Inflammatory macrophage treated with lipopolysaccharide for 4 hours (primary cell): ENCODE measurements at regions not wholly inside any gene's neighbourhood (a gene's known extent, or its start where the extent isn't known, plus 50 kb on each side); places are given as distances from the start of the nearest gene placed in this dataset.

Experiments
- DNase-seq: peaks from one replicate; pipeline ENCODE4 v3.0.0-alpha.2; 2020

DNA sequence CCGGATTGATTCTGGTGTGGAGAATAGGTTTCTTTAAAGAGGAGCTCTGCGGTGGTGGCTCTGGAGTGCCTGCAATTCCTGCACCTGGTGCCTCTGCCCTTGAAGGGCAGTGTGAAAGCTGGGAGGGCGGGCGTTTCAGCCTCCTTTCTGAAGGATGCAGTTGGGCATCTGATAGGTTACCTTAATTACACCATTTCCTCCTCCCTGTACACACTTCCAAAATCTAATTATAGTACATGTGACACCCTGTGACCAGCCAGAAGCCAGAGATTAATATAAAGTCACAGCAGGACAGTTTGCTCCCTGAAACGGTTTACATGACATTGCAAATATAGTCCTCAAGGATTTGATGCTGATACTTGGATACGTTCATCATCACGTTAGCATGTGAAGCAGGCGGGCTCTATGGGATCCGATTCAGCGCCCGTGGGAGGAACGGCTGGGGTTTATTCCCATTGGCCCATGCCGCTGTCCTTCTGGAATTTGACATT, 548.2 kb downstream of the QKI start:
- DNase-seq, result no peak

GRCh38 chr6:163960128-163960527, 545.6 kb downstream of the QKI start:
- no peak for DNase-seq

- DNase-seq, result no peak
Measured at GRCh38 chr6:163958646-163959045, 544.1 kb downstream of the QKI start.

DNA sequence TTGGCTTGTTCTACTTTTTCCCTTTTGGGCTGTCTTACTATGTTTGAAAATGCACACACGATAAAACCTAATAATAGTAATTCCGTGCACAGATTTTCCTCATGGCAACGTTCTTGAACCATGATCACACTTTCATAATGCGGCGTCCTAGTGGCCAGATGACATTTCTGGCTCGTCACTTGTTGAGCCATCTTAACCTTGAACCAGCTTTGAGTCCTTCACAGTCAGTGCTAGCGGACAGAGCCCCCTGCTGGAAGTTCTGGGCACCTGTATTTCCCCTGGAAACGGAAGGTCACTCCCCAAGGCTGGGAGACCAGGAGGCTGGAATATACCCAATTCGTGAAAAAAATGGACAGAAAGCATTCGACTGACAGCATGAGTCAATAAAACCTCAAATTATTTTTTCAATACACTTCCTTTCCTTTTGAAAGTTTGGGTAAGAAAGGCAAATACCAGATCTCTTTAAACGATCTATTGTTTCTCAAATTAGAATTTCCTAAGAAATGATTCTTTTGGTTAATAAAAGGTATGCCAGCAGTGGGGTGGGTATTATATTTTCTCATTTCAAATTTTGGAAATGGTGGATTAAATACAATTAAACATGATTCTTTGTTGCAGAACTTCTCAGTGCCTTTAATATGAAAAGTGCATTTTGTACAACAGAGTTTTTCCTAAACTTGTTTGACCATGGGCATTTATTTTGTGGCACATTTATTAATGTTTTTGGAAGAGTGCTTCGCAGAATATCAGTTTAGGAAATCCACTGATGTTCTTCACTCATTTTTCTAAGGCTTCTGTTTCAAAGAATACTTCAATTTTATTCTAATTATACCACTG, 542.3 kb downstream of the QKI start:
- peak; percentile 85 for DNase-seq

DNA sequence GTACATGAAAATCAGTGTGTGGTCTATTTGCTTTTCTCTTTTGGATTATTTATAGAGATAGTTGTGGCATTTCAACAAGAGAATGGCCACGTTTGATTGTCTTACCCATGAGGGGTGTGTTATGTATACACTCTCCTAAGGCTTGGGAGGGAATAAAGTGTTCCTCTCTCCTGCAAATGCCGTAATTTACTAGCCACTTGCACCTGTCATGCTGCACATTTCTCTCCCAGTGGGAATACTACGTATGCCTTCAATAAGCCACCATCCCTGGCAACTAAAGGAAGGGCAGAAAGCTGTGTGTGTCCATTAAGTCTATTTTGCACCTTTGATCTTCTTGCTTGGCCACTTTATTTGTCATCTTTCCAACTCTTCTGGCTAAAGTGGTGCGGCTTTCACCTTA, 541.2 kb downstream of the QKI start:
- DNase-seq, result no peak

- no peak for DNase-seq
Measured at GRCh38 chr6:163955096-163955495, 540.6 kb downstream of the QKI start.

GRCh38 chr6:163954088-163954775, 539.7 kb downstream of the QKI start:
- DNase-seq, result no peak

GRCh38 chr6:163952005-163952404, 537.5 kb downstream of the QKI start:
- DNase-seq, result no peak

DNA sequence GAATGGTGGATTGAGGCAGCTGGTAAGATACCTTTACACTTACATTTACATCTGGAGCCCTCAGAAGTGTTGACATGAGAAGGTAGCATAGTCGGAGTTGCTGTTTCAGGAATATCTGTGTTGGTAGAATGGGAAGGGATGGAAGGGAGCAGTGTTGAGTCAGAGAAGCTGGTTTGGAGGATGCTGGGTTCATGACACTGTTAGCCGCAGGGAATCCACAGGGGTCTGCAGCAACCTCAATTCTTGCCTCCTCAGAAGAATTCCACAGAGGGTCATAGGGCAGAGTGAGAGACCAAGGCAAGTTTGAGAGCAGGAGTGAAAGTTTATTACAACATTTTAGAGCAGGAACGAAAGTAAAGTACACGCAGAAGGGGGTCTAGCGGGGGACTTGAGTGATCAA, 536.8 kb downstream of the QKI start:
- DNase-seq, result no peak

DNA sequence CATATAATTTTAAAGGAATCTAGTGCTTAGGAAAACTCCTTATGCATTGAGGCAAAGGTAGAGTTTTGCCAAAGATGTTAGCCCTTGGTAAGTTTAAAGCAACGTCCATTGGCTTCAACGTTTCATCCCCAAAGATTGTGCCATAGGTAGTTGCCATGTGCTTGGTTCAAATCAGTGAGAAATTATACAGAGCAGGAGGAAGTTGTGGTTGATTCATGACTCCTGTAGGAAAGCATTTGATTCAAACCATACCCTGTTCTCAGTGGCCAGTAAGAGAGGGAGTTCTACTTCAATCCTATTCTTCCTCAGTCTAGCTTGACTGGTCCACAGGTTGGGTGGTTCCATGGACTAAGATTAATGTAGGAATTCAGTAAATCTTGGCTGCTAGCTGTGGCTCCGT, 535.6 kb downstream of the QKI start:
- DNase-seq, result no peak

GRCh38 chr6:163949431-163949830, 534.9 kb downstream of the QKI start:
- no peak for DNase-seq

DNA sequence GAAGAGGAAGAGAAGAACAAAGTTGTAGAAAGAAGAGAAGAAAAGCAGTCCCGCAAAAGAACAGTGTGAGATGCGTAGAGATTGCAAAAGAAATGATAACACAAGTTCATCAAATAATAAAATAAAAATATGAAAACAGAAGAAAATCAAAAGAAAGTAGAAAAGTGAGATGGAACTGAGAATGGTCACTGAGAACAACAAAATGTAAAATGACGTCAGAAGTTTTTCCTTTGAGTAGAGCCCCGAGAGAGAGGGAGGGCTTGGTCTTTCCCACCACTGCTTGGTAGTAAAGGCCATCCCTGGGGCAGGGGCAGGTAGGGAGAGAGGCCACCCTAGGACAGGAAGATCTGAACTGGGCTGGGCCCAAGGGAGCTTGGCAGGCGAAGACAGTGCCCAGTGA, 533.7 kb downstream of the QKI start:
- no peak for DNase-seq

DNA sequence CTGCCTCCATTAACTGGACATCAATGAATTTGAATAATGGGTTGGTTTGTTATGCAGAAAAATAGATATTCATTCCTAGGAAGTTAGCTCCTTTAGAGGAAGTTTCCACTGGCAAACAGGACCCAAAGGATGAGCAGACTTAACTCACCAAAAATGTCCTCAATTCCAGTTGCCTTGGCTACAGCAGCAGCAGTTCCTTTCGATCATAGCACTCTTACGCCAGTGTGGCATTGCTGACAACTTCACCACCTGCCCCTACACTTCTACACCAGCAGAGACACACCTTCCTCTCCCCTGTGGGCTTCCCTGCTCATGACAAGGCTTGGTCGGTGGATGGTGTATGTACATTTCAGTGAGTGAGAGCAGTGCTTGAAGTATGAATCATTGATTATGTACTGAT, 532.8 kb downstream of the QKI start:
- DNase-seq, result no peak

DNA sequence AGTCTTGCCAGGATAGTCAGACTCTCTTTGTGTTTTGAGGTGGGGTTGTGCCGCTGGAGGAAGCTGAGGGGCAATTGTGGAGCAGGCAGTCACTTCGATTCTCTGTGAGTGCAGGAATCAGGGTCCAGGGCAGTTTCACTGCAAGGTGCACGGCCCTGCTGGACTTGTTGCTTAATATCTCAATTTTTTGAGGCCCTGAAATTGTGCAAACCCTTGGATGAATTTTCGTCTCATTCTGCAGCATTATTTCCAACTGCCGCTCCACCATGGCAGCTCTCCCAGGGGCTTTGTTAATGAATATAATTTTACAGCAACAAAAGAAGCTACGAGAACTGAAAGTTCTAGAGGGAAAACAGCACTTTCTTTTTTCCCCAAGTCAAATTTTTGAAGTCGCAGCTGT, 531.9 kb downstream of the QKI start:
- DNase-seq, result no peak

DNA sequence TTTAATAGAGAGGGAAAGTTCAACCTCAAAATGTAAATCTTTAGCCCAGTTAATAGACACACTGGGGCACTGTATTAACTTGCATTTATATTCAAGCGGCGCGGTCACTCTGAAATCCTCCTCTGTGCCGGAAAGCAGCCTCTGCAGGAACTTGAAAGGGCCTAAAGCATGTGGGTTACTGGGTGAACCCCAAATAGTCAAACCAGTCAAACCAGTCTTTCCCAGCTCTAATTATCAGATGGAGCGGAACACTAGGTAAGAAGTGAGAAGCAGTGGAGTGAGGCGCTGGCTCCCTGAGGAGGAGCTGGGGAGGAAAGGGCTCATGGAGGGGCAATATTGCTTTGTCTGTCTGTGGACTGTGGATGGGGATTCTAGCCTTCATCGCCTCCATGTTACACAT, 531.3 kb downstream of the QKI start:
- DNase-seq, result no peak

- no peak for DNase-seq
Measured at GRCh38 chr6:163944897-163945296, 530.4 kb downstream of the QKI start.

GRCh38 chr6:163943607-163944385, 529.3 kb downstream of the QKI start:
- no peak for DNase-seq

DNA sequence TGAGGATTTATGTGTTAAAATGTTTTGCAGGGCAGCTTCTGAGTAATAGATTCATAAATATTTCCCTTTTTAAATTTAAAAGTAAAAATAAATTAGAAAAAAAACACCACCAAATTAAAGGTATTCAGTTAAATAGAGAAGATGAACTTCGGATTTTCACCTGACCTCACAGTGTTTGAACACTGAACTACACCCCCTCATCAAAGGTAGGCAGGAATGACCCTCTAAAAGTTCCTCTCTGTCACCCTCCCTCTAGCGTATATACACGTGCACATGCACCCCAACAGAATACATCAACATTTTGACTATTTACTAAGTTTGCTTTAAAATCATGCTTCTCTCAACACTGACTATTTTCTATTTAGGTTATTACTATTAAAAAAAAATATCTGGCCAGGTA, 528.3 kb downstream of the QKI start:
- no peak for DNase-seq

GRCh38 chr6:163941624-163941976, 527.1 kb downstream of the QKI start:
- DNase-seq, result no peak

DNA sequence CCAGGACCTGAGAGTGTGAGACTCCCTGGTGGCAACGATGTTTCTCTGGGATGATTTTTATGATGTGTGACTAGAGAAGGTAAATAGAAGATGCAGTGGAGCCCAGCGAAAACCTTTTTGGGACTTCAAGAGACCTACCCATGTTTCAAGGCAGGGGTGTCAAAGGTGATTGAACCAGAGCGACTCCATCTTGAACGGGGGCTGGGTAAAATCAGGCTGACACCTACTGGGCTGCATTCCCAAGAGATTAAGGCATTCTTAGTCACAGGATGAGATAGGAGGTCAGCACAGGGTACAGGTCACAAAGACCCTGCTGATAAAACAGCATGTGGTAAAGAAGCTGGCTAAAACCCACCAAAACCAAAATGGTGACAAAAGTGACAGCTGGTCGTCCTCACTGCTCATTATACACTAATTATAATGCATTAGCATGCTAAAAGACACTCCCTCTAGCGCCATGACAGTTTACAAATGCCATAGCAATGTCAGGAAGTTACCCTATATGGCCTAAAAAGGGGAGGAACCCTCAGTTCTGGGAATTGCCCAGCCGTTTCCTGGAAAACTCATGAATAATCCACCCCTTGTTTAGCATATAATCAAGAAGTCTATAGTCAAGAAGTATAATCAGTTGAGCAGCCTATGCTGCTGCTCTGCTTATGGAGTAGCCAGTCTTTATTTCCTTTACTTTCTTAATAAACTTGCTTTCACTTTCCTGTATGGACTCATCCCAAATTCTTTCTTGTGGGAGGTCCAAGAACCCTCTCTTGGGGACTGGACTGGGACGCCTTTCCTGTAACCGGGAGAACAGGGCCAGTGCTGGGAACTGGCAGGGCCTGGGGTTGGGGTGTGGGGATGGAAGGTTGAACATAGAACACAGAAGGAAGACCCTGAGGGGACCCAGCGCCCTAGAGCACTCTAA, 526.4 kb downstream of the QKI start:
- no peak for DNase-seq

DNA sequence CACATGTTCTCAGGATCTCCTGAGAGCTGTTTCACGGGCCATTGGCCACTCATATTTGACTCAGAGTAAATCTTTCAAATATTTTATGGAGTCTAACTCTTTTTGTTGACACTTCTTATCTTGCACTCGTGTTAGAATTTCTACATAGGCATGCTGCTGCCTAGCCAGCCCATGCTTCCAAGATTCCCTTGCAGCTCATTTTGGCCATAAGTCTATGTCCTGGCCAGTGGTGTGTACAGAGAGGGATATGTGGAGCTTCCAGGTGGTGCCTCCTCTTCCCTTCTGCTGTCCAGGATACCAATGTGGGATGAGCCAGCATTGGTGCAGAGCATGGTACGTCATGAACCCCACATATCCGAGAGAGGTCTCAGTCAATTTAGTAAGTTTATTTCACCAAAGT, 522.6 kb downstream of the QKI start:
- no peak for DNase-seq

- DNase-seq, result no peak
Measured at GRCh38 chr6:163935158-163935762, 520.7 kb downstream of the QKI start.
